Natural killer cell (primary cell): ENCODE measurements at regions not wholly inside any gene's neighbourhood (a gene's known extent, or its start where the extent isn't known, plus 50 kb on each side); places are given as distances from the start of the nearest gene placed in this dataset.
"Not testable (repeated sequence)": the region's sequence is repeated elsewhere in the genome, so short reads cannot be mapped to it uniquely, and the experiment has no call there.

Source experiments
- ATAC-seq, 3 donors: fragments of 150-1000 bp in 2 of 3; fragments of 200-7000 bp in 1 of 3; cut with Tn5 transposase; 1 replicate in 1 of 3; 2 replicates in 2 of 3; pipeline ENCODE4 v1.10.0; 2021; ENCODE audit warnings: mild to moderate bottlenecking in 2 of 3, moderate library complexity in 2 of 3
- DNase-seq, 2 donors: peaks; one replicate each; pipeline versions ENCODE4 v3.0.0 to v3.0.0-alpha.2; 2013 to 2021; ENCODE audit warnings: mixed read lengths in 1 of 2
- H3K27ac ChIP-seq: one replicate; pipeline ENCODE4 v1.5.1; 2013; ENCODE audit warnings: mild to moderate bottlenecking, low read length
- H3K27me3 ChIP-seq: one replicate; pipeline ENCODE4 v1.6.1; 2013; ENCODE audit warnings: low read length; ENCODE audit not compliant: control insufficient read depth, insufficient read depth
- H3K36me3 ChIP-seq: one replicate; pipeline ENCODE4 v1.6.1; 2013; ENCODE audit warnings: low read length; ENCODE audit not compliant: control insufficient read depth, insufficient read depth
- H3K4me1 ChIP-seq: one replicate; pipeline ENCODE4 v1.6.1; 2013; ENCODE audit warnings: low read length; ENCODE audit not compliant: control insufficient read depth, insufficient read depth
- H3K4me3 ChIP-seq: one replicate; pipeline ENCODE4 v1.5.1; 2013; ENCODE audit warnings: low read length
- H3K9me3 ChIP-seq: one replicate; pipeline ENCODE4 v1.6.1; 2013; ENCODE audit warnings: low read length; ENCODE audit not compliant: control insufficient read depth, insufficient read depth
- H3K27ac Mint-ChIP-seq, 2 donors: one replicate each; pipeline ENCODE4 v1.8.0; 2022; ENCODE audit warnings: mild to moderate bottlenecking in 2 of 2, mixed read lengths in 2 of 2, moderate library complexity in 1 of 2
- H3K27me3 Mint-ChIP-seq, 2 donors: one replicate each; pipeline ENCODE4 v1.8.0; 2022; ENCODE audit warnings: low read depth in 2 of 2, mixed read lengths in 2 of 2
- H3K36me3 Mint-ChIP-seq: one replicate; pipeline ENCODE4 v1.8.0; 2022; ENCODE audit warnings: mixed read lengths
- H3K4me1 Mint-ChIP-seq, 2 donors: one replicate each; pipeline ENCODE4 v1.8.0; 2022; ENCODE audit warnings: mixed read lengths in 2 of 2
- H3K4me3 Mint-ChIP-seq: one replicate; pipeline ENCODE4 v1.8.0; 2022; ENCODE audit warnings: mild to moderate bottlenecking, moderate library complexity, mixed read lengths
- H3K9me3 Mint-ChIP-seq, 2 donors: one replicate each; pipeline ENCODE4 v1.8.0; 2022; ENCODE audit warnings: mixed read lengths in 2 of 2
- CTCF ChIP-seq: fragments of 200-600 bp; IDR thresholded peaks from one replicate; pipeline ENCODE4 v1.8.0; 2022; ENCODE audit warnings: antibody characterized with exemption
- WGBS: methylation state at CpG from one replicate; pipeline ENCODE4 v1.1.7; 2013; ENCODE audit warnings: missing lambda C conversion rate; ENCODE audit not compliant: insufficient coverage; 5-methylcytosine and 5-hydroxymethylcytosine counted together
- intact Hi-C: fragments of 100-400 bp; cut with micrococcal nuclease; formaldehyde crosslinking; loops from one replicate; pipeline ENCODE4 v1.14.2; 2022

GRCh38 chr10:2572611-2573010, 494.7 kb upstream of the PFKP start:
- Histone ChIP-seq H3K4me3 (no peak overlapping the region), H3K4me1 (no peaks in the 10 kb centered on the region), H3K9me3 (no peaks in the 10 kb centered on the region), H3K36me3 (no peaks in the 10 kb centered on the region), H3K27ac (no peak overlapping the region), H3K27me3 (no peaks in the 10 kb centered on the region)
- Mint-ChIP-seq H3K36me3 (no peaks in the 10 kb centered on the region), H3K4me1 (no peaks in the 10 kb centered on the region), H3K9me3 (peaks cover 0 to 2% of the 10 kb centered on the region in 2 donors), H3K4me3 (no peak overlapping the region), H3K27ac (no peak overlapping the region), H3K27me3 (peaks cover 0 to 2% of the 10 kb centered on the region in 2 donors)
- ATAC-seq (no peak), DNase-seq (no peak)
- intact Hi-C loops: no loop called here
- TF ChIP-seq CTCF: no peak
- WGBS: 100% methylated on average over 1 of the region's 1 CpG

- Mint-ChIP-seq H3K27me3 (no peaks in the 10 kb centered on the region), H3K4me3 (no peak overlapping the region), H3K36me3 (no peaks in the 10 kb centered on the region), H3K27ac (no peak overlapping the region), H3K4me1 (no peaks in the 10 kb centered on the region), H3K9me3 (no peaks in the 10 kb centered on the region)
- ATAC-seq: no peak
- Histone ChIP-seq H3K36me3 (no peaks in the 10 kb centered on the region), H3K4me1 (no peaks in the 10 kb centered on the region), H3K27me3 (no peaks in the 10 kb centered on the region), H3K27ac (no peak overlapping the region), H3K4me3 (no peak overlapping the region), H3K9me3 (no peaks in the 10 kb centered on the region)
- intact Hi-C loops: no loop called here
- no peak for TF ChIP-seq CTCF
- DNase-seq: no peak
- no CpG with 5 or more reads among the region's 1 CpG for WGBS
Measured at GRCh38 chr10:2556883-2557282, 510.5 kb upstream of the PFKP start.

- no peak for TF ChIP-seq CTCF
- no peak overlapping the region for H3K4me3 Mint-ChIP-seq
- H3K4me3 ChIP-seq: no peak overlapping the region
- H3K4me1 ChIP-seq: no peaks in the 10 kb centered on the region
- no peaks in the 10 kb centered on the region for H3K4me1 Mint-ChIP-seq
- H3K9me3 ChIP-seq: no peaks in the 10 kb centered on the region
- intact Hi-C loops: no loop called here
- no peaks in the 10 kb centered on the region for H3K9me3 Mint-ChIP-seq
- H3K27ac Mint-ChIP-seq: no peak overlapping the region
- DNase-seq (no peak), ATAC-seq (no peak)
- no peaks in the 10 kb centered on the region for H3K27me3 ChIP-seq
- no peak overlapping the region for H3K27ac ChIP-seq
- no peaks in the 10 kb centered on the region for H3K27me3 Mint-ChIP-seq
- H3K36me3 Mint-ChIP-seq: no peaks in the 10 kb centered on the region
- no peaks in the 10 kb centered on the region for H3K36me3 ChIP-seq
Measured at GRCh38 chr10:2548071-2548470, 519.3 kb upstream of the PFKP start.

GRCh38 chr10:2547606-2548005, 519.7 kb upstream of the PFKP start:
- ATAC-seq (no peak), DNase-seq (no peak)
- H3K4me3 Mint-ChIP-seq: no peak overlapping the region
- Histone ChIP-seq H3K9me3 (no peaks in the 10 kb centered on the region), H3K4me3 (no peak overlapping the region), H3K36me3 (no peaks in the 10 kb centered on the region), H3K27ac (no peak overlapping the region), H3K4me1 (no peaks in the 10 kb centered on the region), H3K27me3 (no peaks in the 10 kb centered on the region)
- 38% methylated on average over 1 of the region's 4 CpGs for WGBS
- no peak overlapping the region for H3K27ac Mint-ChIP-seq
- no peaks in the 10 kb centered on the region for H3K36me3 Mint-ChIP-seq
- intact Hi-C loops: no loop called here
- no peaks in the 10 kb centered on the region for H3K27me3 Mint-ChIP-seq
- H3K9me3 Mint-ChIP-seq: no peaks in the 10 kb centered on the region
- H3K4me1 Mint-ChIP-seq: no peaks in the 10 kb centered on the region
- TF ChIP-seq CTCF: no peak

- H3K9me3 ChIP-seq, H3K4me3 Mint-ChIP-seq, H3K9me3 Mint-ChIP-seq, H3K4me1 ChIP-seq, H3K27me3 Mint-ChIP-seq, H3K36me3 Mint-ChIP-seq, H3K27ac Mint-ChIP-seq, DNase-seq, H3K4me1 Mint-ChIP-seq, intact Hi-C loops, H3K36me3 ChIP-seq, H3K27me3 ChIP-seq, ATAC-seq, H3K4me3 ChIP-seq, H3K27ac ChIP-seq: not testable (repeated sequence)
- WGBS: 100% methylated on average over 1 of the region's 3 CpGs
Measured at GRCh38 chr10:2546894-2547293, 520.5 kb upstream of the PFKP start.
